Panc1 (cell line): ENCODE measurements at regions not wholly inside any gene's neighbourhood (a gene's known extent, or its start where the extent isn't known, plus 50 kb on each side); places are given as distances from the start of the nearest gene placed in this dataset.

Experiments used
- ATAC-seq: fragments of 200-7000 bp; cut with Tn5 transposase; 2 replicates; pipeline ENCODE4 v1.9.1; 2020; ENCODE audit warnings: mild to moderate bottlenecking, moderate library complexity
- BruUV-seq: library from RNA; stranded (reverse); fragments of 400-500 nt; replicated peaks from 2 replicates; lab custom pipeline; 2021; lab: Mats Ljungman, UMichigan
- CTCF ChIA-PET: fragments of 300-600 bp; sonication (Branson Sonifier 250); formaldehyde crosslinking; loops from one replicate; lab custom pipeline; 2022; ENCODE audit warnings: antibody characterized with exemption; lab: Charles Lee
- POLR2A ChIA-PET: fragments of 300-600 bp; sonication (Branson Sonifier 250); formaldehyde crosslinking; loops from one replicate; lab custom pipeline; 2022; ENCODE audit warnings: antibody characterized with exemption; lab: Charles Lee
- DNase-seq: peaks from one replicate; pipeline ENCODE4 v3.0.0-alpha.2; 2010; ENCODE audit warnings: low read depth, low spot score
- H3K27ac ChIP-seq: 2 replicates; pipeline ENCODE4 v1.5.1; 2011; ENCODE audit warnings: mild to moderate bottlenecking, low read length, inconsistent platforms
- H3K27me3 ChIP-seq: fragments of 200-500 bp; sonication (Bioruptor generic); 2 replicates; pipeline ENCODE4 v1.6.0; 2014; ENCODE audit warnings: low read length, inconsistent platforms; ENCODE audit not compliant: control insufficient read depth, insufficient read depth
- H3K36me3 ChIP-seq: fragments of 200-500 bp; sonication (Bioruptor generic); 2 replicates; pipeline ENCODE4 v1.5.1; 2014; ENCODE audit warnings: inconsistent platforms, mild to moderate bottlenecking, low read length, moderate library complexity; ENCODE audit not compliant: control insufficient read depth, insufficient read depth
- H3K4me1 ChIP-seq: 2 replicates; pipeline ENCODE4 v1.5.1; 2011; ENCODE audit warnings: inconsistent platforms, mild to moderate bottlenecking, low read length, moderate library complexity; ENCODE audit not compliant: control insufficient read depth, insufficient read depth
- H3K4me3 ChIP-seq, 2 experiments: 2 replicates each; pipeline ENCODE4 v1.5.1; 2011 to 2012; ENCODE audit warnings: low read depth in 2 of 2, low read length in 2 of 2, mild to moderate bottlenecking in 2 of 2, inconsistent platforms in 1 of 2, moderate library complexity in 1 of 2
- H3K9me3 ChIP-seq: fragments of 200-500 bp; sonication (Bioruptor generic); 2 replicates; pipeline ENCODE4 v1.5.1; 2014; ENCODE audit warnings: low read depth, mild to moderate bottlenecking, inconsistent platforms, low read length, moderate library complexity; ENCODE audit not compliant: control insufficient read depth, insufficient read depth
- CTCF ChIP-seq: fragments of 450-650 bp; IDR thresholded peaks from 2 replicates; pipeline ENCODE4 v1.5.1; 2017; ENCODE audit warnings: mild to moderate bottlenecking
- POLR2AphosphoS5 ChIP-seq: IDR thresholded peaks from 2 replicates; pipeline ENCODE4 v1.6.1; 2012; ENCODE audit warnings: mild to moderate bottlenecking, low read depth, low read length, moderate library complexity
- SIN3A ChIP-seq: IDR thresholded peaks from 2 replicates; pipeline ENCODE4 v1.6.1; 2012; ENCODE audit warnings: low read depth, mild to moderate bottlenecking, low read length, moderate library complexity, borderline replicate concordance; ENCODE audit not compliant: insufficient read depth
- TCF7L2 ChIP-seq: IDR thresholded peaks from 2 replicates; pipeline ENCODE4 v1.6.1; 2011; ENCODE audit warnings: mild to moderate bottlenecking, low read depth, low read length, inconsistent platforms
- in situ Hi-C: cut with HindIII; loops from 2 replicates; pipeline ENCODE4 v1.10.0; 2016; ENCODE audit warnings: low sequenced_read_pairs, low pct_unique_long_range_greater_than_20kb
- intact Hi-C: fragments of 100-400 bp; cut with micrococcal nuclease; formaldehyde crosslinking; loops from one replicate; pipeline ENCODE4 v1.10.0; 2022; ENCODE audit not compliant: unreplicated experiment
- TF ChIP-seq, protein P1 (sequence below), 2 experiments: IDR thresholded peaks; 2 replicates each; pipeline ENCODE4 v1.6.1; 2011 to 2012; ENCODE audit warnings: low read depth in 2 of 2, control low read depth in 1 of 2, low read length in 1 of 2, mild to moderate bottlenecking in 1 of 2, moderate library complexity in 1 of 2; ENCODE audit not compliant: insufficient read depth in 1 of 2

- Histone ChIP-seq H3K4me1 (no peaks in the 10 kb centered on the region), H3K27ac (no peak overlapping the region), H3K9me3 (no peaks in the 10 kb centered on the region), H3K27me3 (no peaks in the 10 kb centered on the region), H3K4me3 (no peak overlapping the region), H3K36me3 (no peaks in the 10 kb centered on the region)
- TF ChIP-seq TCF7L2, result no peak
- TF ChIP-seq, protein P1, sequence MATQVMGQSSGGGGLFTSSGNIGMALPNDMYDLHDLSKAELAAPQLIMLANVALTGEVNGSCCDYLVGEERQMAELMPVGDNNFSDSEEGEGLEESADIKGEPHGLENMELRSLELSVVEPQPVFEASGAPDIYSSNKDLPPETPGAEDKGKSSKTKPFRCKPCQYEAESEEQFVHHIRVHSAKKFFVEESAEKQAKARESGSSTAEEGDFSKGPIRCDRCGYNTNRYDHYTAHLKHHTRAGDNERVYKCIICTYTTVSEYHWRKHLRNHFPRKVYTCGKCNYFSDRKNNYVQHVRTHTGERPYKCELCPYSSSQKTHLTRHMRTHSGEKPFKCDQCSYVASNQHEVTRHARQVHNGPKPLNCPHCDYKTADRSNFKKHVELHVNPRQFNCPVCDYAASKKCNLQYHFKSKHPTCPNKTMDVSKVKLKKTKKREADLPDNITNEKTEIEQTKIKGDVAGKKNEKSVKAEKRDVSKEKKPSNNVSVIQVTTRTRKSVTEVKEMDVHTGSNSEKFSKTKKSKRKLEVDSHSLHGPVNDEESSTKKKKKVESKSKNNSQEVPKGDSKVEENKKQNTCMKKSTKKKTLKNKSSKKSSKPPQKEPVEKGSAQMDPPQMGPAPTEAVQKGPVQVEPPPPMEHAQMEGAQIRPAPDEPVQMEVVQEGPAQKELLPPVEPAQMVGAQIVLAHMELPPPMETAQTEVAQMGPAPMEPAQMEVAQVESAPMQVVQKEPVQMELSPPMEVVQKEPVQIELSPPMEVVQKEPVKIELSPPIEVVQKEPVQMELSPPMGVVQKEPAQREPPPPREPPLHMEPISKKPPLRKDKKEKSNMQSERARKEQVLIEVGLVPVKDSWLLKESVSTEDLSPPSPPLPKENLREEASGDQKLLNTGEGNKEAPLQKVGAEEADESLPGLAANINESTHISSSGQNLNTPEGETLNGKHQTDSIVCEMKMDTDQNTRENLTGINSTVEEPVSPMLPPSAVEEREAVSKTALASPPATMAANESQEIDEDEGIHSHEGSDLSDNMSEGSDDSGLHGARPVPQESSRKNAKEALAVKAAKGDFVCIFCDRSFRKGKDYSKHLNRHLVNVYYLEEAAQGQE (IDR thresholded peaks at IDR 0.05; ENCODE audit: insufficient read depth in 1 of 2, low read depth in 2 of 2, low read length in 1 of 2), result no peak
- no peak for TF ChIP-seq POLR2AphosphoS5
- no peak for TF ChIP-seq CTCF
- TF ChIP-seq SIN3A, result no peak
- POLR2A ChIA-PET, result no interaction called here
- intact Hi-C loops, result no loop called here
- DNase-seq (no peak), ATAC-seq (no peak)
- no TSS peak for BruUV-seq
- in situ Hi-C loops, result no loop called here
- CTCF ChIA-PET, result no interaction called here
These were observed 88.3 kb upstream of the ELAC2 start for GRCh38 chr17:13106171-13106570.

- in situ Hi-C loops (no loop called here), intact Hi-C loops (no loop called here)
- TF ChIP-seq CTCF (no peak), POLR2AphosphoS5 (no peak), TCF7L2 (no peak), SIN3A (no peak)
- TF ChIP-seq, protein P1 (IDR thresholded peaks at IDR 0.05; ENCODE audit: insufficient read depth in 1 of 2, low read depth in 2 of 2, low read length in 1 of 2), result no peak
- no peaks in the 10 kb centered on the region for H3K27me3 ChIP-seq
- DNase-seq (no peak), ATAC-seq (no peak)
- ChIA-PET POLR2A (no interaction called here), CTCF (interaction anchor here (1.0 kb wide), 1 partner anchor 437 kb away, joined by 3 read pairs; no protein-coding TSS in a partner anchor)
- H3K36me3 ChIP-seq, result no peaks in the 10 kb centered on the region
- H3K9me3 ChIP-seq, result no peaks in the 10 kb centered on the region
- no peak overlapping the region for H3K27ac ChIP-seq
- H3K4me1 ChIP-seq, result no peaks in the 10 kb centered on the region
- H3K4me3 ChIP-seq, result no peak overlapping the region
- no TSS peak for BruUV-seq
These were observed 86.7 kb upstream of the ELAC2 start for GRCh38 chr17:13104576-13104975.
